Activated T-cell treated with anti-CD3 and anti-CD28 coated beads, Interleukin-2, amount 50 U/mL, for 4 hours (primary cell): ENCODE measurements at regions not wholly inside any gene's neighbourhood (a gene's known extent, or its start where the extent isn't known, plus 50 kb on each side); places are given as distances from the start of the nearest gene placed in this dataset.

ENCODE experiments used
- ATAC-seq, 2 donors: fragments of 200-7000 bp; cut with Tn5 transposase; one replicate each; pipeline ENCODE4 v1.10.0; 2021
- DNase-seq: peaks from one replicate; pipeline ENCODE4 v3.0.0-alpha.2; 2020
- H3K27me3 Mint-ChIP-seq: one replicate; pipeline ENCODE4 v1.8.0; 2021; ENCODE audit warnings: low read depth, mixed read lengths
- H3K36me3 Mint-ChIP-seq: one replicate; pipeline ENCODE4 v1.8.0; 2022; ENCODE audit warnings: mixed read lengths; ENCODE audit not compliant: insufficient read depth
- H3K4me1 Mint-ChIP-seq: one replicate; pipeline ENCODE4 v1.8.0; 2021; ENCODE audit warnings: low read depth, mixed read lengths
- H3K4me3 Mint-ChIP-seq: one replicate; pipeline ENCODE4 v1.8.0; 2021; ENCODE audit warnings: mild to moderate bottlenecking, moderate library complexity, mixed read lengths
- H3K9me3 Mint-ChIP-seq: one replicate; pipeline ENCODE4 v1.8.0; 2021; ENCODE audit warnings: mixed read lengths

- peak; percentile 68 for DNase-seq
- peak; percentile 86 to 92 for ATAC-seq
- Mint-ChIP-seq H3K27me3 (peaks cover 11% of the 10 kb centered on the region), H3K36me3 (no peaks in the 10 kb centered on the region), H3K4me1 (peaks cover 5% of the 10 kb centered on the region), H3K9me3 (no peaks in the 10 kb centered on the region), H3K4me3 (no peak overlapping the region)
Observed at GRCh38 chr7:106176414-106177299, 64.5 kb upstream of the SYPL1 start.

DNA sequence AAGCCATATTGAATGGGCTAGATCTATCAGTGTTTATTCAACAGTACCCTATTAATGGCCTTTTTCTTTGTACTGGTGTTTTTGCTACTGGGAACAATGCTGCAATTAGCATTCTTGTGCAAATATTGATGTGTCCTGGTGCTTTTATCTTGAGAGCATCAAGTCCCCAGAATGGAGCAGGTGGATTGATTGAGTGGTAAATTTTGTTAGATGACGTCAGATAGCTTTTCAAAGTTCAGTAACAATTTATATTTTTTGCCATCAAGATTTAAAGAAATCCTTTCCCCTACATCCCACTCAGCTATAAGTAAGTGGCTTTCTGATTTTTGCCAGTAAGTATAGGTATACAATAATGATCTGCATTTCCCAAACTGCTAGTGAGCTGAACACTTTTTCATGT, 63.4 kb upstream of the SYPL1 start:
- DNase-seq (no peak), ATAC-seq (no peak)
- H3K36me3 Mint-ChIP-seq: no peaks in the 10 kb centered on the region
- H3K4me3 Mint-ChIP-seq: no peak overlapping the region
- H3K4me1 Mint-ChIP-seq: peaks cover 5% of the 10 kb centered on the region
- H3K9me3 Mint-ChIP-seq: no peaks in the 10 kb centered on the region
- H3K27me3 Mint-ChIP-seq: peaks cover 11% of the 10 kb centered on the region

DNA sequence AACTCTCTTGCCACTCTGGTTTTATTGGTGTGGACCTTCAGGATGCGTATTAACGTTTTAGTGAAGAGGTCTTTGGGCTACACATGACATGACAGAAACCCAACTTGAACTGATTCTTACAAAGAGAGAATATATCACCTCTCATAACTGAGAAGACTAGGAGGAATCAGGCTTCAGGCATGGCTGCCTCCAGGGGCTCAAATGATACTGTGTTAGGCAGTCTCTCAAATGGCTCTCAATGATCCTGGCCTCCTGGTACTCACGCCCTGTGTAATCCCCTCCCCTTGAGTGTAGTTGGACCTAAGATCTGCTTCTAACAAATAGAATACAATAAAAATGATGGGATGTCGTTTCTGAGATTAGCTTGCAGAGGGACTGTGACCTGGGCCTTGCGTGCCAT, 58.5 kb upstream of the SYPL1 start:
- peaks cover 6% of the 10 kb centered on the region for H3K27me3 Mint-ChIP-seq
- no peak for ATAC-seq
- no peaks in the 10 kb centered on the region for H3K4me1 Mint-ChIP-seq
- no peaks in the 10 kb centered on the region for H3K36me3 Mint-ChIP-seq
- H3K9me3 Mint-ChIP-seq: no peaks in the 10 kb centered on the region
- no peak overlapping the region for H3K4me3 Mint-ChIP-seq
- no peak for DNase-seq

DNA sequence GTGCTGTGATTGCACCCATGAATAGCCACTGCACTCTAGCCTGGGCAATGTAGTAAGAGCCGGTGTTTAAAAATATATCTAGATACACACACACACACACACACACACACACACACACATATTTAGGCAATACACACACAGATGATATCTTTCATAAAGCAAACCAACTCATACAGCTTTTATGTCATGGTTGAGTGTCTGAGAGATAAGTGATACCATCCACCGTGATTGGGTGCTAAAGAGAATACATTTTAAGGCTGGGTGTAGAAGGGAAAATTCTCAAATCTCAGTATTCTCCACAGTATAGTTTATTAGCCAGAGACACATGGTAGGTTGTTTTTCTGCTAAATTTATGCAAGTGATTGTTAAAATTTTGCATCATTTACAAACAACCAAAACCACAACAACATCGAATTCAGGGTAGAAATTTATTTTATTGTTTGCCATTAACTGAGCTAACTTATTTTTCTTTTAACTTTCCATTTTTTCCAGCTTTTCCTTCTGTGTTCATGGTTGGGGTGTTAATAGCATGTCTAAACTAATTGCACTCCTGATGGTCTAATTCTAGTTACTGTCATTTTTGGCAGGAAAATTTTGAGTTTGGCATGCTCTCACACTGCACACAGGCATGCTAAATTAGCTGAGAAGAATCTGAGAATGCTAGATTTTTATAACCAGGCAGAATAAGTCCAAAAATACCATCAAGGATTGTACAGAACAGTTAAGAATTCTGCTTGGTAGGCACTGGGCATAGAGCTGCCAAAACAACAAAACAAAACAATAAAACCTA, 57.9 kb upstream of the SYPL1 start:
- peaks cover 3% of the 10 kb centered on the region for H3K27me3 Mint-ChIP-seq
- H3K9me3 Mint-ChIP-seq: no peaks in the 10 kb centered on the region
- no peaks in the 10 kb centered on the region for H3K4me1 Mint-ChIP-seq
- no peak for ATAC-seq
- DNase-seq: no peak
- no peak overlapping the region for H3K4me3 Mint-ChIP-seq
- no peaks in the 10 kb centered on the region for H3K36me3 Mint-ChIP-seq

GRCh38 chr7:106167439-106168136, 55.5 kb upstream of the SYPL1 start:
- DNase-seq: no peak
- ATAC-seq: no peak
- H3K4me1 Mint-ChIP-seq: no peaks in the 10 kb centered on the region
- no peak overlapping the region for H3K4me3 Mint-ChIP-seq
- H3K9me3 Mint-ChIP-seq: peaks cover 9% of the 10 kb centered on the region
- H3K27me3 Mint-ChIP-seq: peaks cover 3% of the 10 kb centered on the region
- H3K36me3 Mint-ChIP-seq: peaks cover 3% of the 10 kb centered on the region

GRCh38 chr7:106166651-106167342, 54.7 kb upstream of the SYPL1 start:
- H3K4me3 Mint-ChIP-seq: no peak overlapping the region
- no peaks in the 10 kb centered on the region for H3K4me1 Mint-ChIP-seq
- H3K27me3 Mint-ChIP-seq: peaks cover 3% of the 10 kb centered on the region
- peaks cover 9% of the 10 kb centered on the region for H3K9me3 Mint-ChIP-seq
- H3K36me3 Mint-ChIP-seq: peaks cover 3% of the 10 kb centered on the region
- no peak for DNase-seq
- no peak for ATAC-seq

DNA sequence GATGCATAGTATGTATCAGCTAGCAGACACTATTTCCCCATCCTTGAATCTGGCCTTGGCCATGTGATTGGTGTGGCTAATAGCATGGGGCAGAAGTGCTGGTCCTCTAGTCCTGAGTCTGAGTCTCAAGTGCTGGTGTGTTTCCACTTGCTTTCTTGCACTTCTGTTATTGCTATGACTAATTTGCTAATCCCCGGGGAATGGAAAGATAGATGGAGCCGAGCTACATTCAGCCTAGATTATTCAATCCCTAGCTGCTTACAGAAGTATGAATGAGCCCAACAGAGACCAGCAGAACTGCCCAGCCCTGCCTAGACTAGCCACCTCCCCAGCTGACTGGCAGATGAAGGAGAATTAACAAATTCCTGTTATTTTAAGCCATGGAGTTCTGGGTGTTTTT, 53.2 kb upstream of the SYPL1 start:
- Mint-ChIP-seq H3K27me3 (peaks cover 10% of the 10 kb centered on the region), H3K36me3 (peaks cover 3% of the 10 kb centered on the region), H3K9me3 (peaks cover 9% of the 10 kb centered on the region), H3K4me1 (no peaks in the 10 kb centered on the region), H3K4me3 (no peak overlapping the region)
- no peak for DNase-seq
- ATAC-seq: no peak

DNA sequence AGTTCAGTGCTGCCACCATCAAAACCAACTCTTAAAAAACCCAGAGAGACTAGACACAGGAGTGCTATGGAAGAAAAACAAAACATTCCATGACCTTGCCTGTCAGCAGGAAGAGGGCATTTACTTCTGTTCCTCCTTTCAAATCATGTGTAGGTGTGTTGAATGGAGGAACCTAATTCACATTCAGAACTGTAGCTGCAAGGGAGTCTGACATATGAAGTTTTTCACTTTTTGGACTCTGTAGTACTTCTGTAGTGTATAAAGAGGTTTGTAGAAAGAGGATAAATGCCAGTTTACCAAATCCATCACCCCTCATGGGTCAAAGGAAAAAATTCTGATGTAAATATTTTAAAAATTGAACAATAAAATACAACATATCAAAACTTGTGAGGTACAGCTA, 51.1 kb upstream of the SYPL1 start:
- ATAC-seq: no peak
- H3K36me3 Mint-ChIP-seq: peaks cover 3% of the 10 kb centered on the region
- peaks cover 9% of the 10 kb centered on the region for H3K9me3 Mint-ChIP-seq
- no peak overlapping the region for H3K4me3 Mint-ChIP-seq
- no peaks in the 10 kb centered on the region for H3K4me1 Mint-ChIP-seq
- DNase-seq: no peak
- H3K27me3 Mint-ChIP-seq: peaks cover 10% of the 10 kb centered on the region
